ENCODE measurements at regions not wholly inside any gene's neighbourhood (a gene's known extent, or its start where the extent isn't known, plus 50 kb on each side); places are given as distances from the start of the nearest gene placed in this dataset.

DNA sequence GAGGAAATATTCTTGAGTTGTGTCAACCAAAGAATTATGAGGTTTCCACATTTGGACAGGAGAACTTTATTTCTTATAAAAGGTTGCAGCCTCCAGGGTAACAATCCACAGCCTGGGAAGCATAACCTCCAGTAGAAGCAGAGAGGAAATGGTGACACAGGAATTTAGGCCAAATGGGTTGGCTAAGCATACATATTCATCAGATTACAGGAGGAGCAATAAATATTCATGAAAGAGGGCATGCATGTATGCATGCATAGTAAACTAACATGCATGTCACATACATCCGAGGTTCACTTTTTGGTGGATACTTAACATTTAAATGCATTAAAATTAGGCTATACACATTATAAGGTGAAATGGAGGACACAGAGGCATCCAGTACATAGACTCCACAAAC lies 55.7 kb upstream of the NT5E start:
- TF ChIP-seq, protein P1, sequence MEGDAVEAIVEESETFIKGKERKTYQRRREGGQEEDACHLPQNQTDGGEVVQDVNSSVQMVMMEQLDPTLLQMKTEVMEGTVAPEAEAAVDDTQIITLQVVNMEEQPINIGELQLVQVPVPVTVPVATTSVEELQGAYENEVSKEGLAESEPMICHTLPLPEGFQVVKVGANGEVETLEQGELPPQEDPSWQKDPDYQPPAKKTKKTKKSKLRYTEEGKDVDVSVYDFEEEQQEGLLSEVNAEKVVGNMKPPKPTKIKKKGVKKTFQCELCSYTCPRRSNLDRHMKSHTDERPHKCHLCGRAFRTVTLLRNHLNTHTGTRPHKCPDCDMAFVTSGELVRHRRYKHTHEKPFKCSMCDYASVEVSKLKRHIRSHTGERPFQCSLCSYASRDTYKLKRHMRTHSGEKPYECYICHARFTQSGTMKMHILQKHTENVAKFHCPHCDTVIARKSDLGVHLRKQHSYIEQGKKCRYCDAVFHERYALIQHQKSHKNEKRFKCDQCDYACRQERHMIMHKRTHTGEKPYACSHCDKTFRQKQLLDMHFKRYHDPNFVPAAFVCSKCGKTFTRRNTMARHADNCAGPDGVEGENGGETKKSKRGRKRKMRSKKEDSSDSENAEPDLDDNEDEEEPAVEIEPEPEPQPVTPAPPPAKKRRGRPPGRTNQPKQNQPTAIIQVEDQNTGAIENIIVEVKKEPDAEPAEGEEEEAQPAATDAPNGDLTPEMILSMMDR (IDR thresholded peaks at IDR 0.05; ENCODE audit: low read length): no peak
- TF ChIP-seq EZH2 (optimal IDR thresholded peaks at IDR 0.05; ENCODE audit: low read depth, low read length) (no peak), EZH2phosphoT487 (IDR thresholded peaks at IDR 0.05; ENCODE audit: low read length) (no peak)
